ENCODE measurements at regions not wholly inside any gene's neighbourhood (a gene's known extent, or its start where the extent isn't known, plus 50 kb on each side); places are given as distances from the start of the nearest gene placed in this dataset.

DNA sequence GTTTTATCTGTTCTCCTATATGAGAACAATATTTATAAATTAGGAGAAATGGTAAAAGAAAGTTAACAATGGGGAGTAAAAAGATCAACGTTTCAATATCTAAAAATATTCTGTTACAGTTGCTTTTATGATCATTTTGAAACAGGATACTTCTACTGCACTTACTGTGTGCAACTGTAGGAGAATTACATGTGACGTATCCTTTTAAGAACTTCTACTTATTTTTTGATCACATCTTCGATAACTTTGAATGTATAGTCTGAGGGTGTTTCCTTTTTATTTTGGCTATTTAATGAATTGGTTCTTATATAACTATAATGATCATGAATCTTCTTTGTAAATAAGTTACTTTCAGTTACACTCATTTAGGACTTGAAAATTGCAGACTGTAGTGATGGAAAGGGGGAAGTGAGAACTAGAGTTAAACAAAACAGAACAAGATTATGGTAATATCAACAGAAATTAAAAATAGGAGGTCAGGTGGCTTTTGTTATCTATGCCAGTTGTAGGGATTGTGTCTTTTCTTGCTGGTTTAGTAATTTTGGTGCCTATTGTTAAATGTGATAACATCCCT, 109.9 kb downstream of the MSTN start:
- TF ChIP-seq, protein P1, sequence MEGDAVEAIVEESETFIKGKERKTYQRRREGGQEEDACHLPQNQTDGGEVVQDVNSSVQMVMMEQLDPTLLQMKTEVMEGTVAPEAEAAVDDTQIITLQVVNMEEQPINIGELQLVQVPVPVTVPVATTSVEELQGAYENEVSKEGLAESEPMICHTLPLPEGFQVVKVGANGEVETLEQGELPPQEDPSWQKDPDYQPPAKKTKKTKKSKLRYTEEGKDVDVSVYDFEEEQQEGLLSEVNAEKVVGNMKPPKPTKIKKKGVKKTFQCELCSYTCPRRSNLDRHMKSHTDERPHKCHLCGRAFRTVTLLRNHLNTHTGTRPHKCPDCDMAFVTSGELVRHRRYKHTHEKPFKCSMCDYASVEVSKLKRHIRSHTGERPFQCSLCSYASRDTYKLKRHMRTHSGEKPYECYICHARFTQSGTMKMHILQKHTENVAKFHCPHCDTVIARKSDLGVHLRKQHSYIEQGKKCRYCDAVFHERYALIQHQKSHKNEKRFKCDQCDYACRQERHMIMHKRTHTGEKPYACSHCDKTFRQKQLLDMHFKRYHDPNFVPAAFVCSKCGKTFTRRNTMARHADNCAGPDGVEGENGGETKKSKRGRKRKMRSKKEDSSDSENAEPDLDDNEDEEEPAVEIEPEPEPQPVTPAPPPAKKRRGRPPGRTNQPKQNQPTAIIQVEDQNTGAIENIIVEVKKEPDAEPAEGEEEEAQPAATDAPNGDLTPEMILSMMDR (conservative IDR thresholded peaks at IDR 0.05; ENCODE audit: low read depth in 2 of 2), result no peak
- TF ChIP-seq POLR2AphosphoS5 (IDR thresholded peaks at IDR 0.05; ENCODE audit: low read depth), result no peak
- TF ChIP-seq EZH2phosphoT487 (IDR thresholded peaks at IDR 0.05; ENCODE audit: unreplicated experiment), result no peak
- no peak for TF ChIP-seq CREB1 (CRISPR knock-in tag; IDR thresholded peaks at IDR 0.05; ENCODE audit: low read depth)
- TF ChIP-seq EZH2 (IDR thresholded peaks at IDR 0.05; ENCODE audit: low read depth, unreplicated experiment), result no peak
- no peak for TF ChIP-seq NANOG (IDR thresholded peaks at IDR 0.05; ENCODE audit: borderline replicate concordance)
- TF ChIP-seq, protein P2, sequence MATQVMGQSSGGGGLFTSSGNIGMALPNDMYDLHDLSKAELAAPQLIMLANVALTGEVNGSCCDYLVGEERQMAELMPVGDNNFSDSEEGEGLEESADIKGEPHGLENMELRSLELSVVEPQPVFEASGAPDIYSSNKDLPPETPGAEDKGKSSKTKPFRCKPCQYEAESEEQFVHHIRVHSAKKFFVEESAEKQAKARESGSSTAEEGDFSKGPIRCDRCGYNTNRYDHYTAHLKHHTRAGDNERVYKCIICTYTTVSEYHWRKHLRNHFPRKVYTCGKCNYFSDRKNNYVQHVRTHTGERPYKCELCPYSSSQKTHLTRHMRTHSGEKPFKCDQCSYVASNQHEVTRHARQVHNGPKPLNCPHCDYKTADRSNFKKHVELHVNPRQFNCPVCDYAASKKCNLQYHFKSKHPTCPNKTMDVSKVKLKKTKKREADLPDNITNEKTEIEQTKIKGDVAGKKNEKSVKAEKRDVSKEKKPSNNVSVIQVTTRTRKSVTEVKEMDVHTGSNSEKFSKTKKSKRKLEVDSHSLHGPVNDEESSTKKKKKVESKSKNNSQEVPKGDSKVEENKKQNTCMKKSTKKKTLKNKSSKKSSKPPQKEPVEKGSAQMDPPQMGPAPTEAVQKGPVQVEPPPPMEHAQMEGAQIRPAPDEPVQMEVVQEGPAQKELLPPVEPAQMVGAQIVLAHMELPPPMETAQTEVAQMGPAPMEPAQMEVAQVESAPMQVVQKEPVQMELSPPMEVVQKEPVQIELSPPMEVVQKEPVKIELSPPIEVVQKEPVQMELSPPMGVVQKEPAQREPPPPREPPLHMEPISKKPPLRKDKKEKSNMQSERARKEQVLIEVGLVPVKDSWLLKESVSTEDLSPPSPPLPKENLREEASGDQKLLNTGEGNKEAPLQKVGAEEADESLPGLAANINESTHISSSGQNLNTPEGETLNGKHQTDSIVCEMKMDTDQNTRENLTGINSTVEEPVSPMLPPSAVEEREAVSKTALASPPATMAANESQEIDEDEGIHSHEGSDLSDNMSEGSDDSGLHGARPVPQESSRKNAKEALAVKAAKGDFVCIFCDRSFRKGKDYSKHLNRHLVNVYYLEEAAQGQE (IDR thresholded peaks at IDR 0.05; ENCODE audit: unreplicated experiment), result no peak
- TF ChIP-seq ZNF331 (CRISPR knock-in tag; IDR thresholded peaks at IDR 0.05; ENCODE audit: low read depth), result no peak
- TF ChIP-seq STAT1 (IDR thresholded peaks at IDR 0.05; ENCODE audit: unreplicated experiment), result no peak
- TF ChIP-seq ZNF114 (CRISPR knock-in tag; IDR thresholded peaks at IDR 0.05), result no peak
- TF ChIP-seq, protein P3, sequence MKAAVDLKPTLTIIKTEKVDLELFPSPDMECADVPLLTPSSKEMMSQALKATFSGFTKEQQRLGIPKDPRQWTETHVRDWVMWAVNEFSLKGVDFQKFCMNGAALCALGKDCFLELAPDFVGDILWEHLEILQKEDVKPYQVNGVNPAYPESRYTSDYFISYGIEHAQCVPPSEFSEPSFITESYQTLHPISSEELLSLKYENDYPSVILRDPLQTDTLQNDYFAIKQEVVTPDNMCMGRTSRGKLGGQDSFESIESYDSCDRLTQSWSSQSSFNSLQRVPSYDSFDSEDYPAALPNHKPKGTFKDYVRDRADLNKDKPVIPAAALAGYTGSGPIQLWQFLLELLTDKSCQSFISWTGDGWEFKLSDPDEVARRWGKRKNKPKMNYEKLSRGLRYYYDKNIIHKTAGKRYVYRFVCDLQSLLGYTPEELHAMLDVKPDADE (IDR thresholded peaks at IDR 0.05), result no peak
